GM21737 (cell line): ENCODE measurements at regions not wholly inside any gene's neighbourhood (a gene's known extent, or its start where the extent isn't known, plus 50 kb on each side); places are given as distances from the start of the nearest gene placed in this dataset.

Source experiments
- ATAC-seq: cut with Tn5 transposase; IDR thresholded peaks from one replicate; pipeline ENCODE4 v1.9.1; 2021; ENCODE audit warnings: mild to moderate bottlenecking, moderate library complexity; ENCODE audit not compliant: unreplicated experiment

DNA sequence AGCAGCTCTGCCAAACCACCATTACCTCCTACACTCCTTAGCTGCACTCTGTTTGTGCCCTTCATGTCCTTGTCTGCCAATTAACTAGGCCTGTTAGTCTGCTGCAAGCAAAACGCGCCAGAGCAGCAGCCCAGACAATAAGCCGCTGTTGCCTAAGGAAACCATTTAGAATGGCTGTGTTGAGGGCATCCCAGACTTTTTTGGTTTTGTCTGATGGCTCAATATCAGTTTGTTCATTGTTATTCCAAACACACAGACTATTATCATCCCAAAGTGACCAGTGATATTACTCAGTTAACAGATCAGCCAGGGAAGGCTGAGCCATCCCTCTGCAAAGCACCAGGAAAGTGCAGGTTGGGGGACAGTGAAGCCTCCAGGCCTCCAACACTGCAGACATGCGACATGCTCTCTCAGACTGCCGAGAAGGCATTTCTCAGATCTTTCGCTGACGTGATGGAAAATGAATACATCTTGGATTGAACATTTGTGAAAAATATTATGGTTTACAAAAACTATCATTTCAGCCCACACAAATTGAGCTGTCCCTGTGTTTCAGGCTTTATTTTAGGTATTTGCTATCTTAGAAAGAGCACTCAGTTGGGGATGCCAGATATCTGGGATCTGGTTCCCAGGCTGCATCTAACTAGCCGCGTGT lies 182.0 kb upstream of the HNRNPA3 start:
- ATAC-seq = no peak

DNA sequence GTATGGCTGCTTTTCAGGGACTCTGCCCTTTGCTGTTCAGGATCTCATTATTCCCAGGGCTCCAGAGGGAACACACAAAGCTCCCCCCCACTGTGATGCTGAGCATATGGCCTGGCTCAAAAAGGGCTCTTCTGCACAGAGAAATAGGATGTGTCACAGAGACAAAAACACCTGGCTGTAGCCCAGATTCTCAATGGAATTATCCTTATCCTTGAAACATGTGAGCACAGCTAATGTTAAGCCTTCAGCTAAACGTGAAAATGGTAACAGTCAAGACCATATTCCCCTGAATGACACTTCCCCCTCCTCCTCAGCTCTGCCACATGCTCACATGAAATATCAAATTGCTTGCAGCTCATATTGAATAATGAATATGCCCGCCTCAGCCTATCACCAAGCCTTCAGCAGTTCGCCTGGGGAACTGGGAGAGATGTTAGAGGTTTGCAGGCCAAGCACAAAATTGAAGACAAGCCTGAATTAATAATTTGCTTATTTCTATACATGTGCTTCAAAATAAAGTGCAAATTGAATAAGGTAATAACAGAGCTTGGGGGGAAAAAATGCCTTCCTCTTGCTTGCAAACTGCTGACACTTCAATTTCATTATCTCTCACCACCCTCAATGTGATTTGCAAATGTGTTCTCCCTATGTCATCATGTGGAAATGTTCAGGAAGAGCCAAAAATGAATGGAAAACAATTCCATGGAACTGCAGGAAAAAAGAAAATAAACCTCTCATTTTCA lies 181.0 kb upstream of the HNRNPA3 start:
- ATAC-seq = no peak

DNA sequence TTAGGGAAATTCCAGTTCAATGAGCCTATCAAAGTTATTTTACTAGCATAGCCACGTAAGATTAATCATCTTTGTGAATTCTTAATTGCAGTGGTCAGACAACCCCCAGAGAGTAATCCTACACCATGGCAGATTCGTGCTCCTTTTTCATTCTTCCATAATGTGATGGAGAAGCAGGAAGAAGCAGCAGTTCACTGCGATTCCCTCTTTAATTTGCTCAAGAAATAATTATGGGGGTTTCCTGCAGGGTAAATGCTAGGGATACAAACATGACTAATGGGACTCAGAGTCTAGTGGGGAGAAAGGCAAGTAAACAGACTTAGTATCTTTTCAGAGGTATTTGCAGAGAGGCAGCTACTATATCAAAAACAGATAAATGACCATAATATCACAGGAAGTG lies 175.8 kb upstream of the HNRNPA3 start:
- no peak for ATAC-seq

DNA sequence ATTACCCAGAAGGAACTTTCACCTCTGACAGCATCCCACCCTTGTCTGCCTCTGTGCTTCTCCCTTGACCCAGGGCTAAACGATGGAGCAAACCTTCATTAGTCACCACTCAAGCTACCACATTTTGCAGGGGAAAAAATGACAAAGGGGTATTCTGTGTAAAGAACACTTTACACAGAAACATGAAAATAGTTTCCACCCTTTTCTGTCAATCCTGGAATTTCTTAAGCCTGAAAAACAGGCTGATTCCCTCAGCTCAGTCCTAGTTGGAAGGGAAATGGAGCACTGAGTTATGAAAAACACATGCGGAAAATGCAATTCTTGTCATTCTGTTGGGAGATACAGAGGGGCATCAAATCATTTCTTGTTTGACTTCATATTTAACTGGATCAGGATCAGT lies 175.0 kb upstream of the HNRNPA3 start:
- ATAC-seq = no peak

DNA sequence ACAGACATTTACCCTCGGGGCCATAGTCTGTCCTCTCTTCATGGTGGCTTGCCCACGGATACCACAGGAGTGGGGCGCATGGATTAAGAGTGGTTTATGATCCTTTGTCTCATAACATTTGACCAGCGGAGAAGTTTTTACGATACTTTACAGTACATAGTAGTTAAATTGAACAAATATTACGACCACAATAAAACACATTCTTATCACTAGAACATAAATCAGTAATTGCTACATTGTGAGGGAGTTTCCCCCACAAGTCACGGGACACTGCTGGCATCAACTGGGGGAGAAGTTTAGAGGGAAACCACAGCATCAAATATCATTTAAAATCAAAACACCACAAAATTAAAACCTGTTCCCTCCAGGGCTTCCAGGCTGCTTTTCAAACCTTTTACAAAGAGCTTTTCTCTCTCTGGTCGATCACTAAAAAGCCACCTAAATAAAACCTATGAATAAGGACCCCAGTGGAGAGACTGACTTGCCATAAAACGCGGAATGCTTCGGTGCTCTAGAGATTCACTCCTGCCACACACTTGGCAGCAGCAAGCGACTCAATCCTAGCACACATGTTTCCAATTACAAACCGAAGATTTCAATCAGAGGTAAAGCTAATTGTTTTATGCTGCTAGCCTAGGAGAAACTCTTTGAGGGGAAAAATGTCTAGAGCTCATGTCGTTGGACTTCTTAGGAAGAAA lies 173.7 kb upstream of the HNRNPA3 start:
- ATAC-seq = no peak

DNA sequence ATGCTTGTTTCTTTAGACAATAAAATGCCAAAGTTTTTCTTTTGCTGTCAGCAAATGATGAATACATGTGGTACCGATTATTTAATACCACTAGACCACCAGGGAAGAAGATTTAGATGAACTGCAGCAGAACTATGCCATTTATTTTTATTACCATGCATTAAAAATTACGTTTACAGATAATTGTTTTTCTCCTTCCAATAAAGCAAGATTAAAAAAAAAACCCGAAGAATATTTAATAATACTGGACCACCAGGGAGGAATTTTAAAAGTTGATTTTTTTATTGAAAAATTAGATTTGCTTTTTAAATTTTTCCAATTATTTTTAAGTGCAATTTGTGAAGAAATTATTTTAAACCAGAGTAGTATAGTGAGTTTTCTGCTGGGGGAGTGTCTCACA lies 170.3 kb upstream of the HNRNPA3 start:
- ATAC-seq = no peak

DNA sequence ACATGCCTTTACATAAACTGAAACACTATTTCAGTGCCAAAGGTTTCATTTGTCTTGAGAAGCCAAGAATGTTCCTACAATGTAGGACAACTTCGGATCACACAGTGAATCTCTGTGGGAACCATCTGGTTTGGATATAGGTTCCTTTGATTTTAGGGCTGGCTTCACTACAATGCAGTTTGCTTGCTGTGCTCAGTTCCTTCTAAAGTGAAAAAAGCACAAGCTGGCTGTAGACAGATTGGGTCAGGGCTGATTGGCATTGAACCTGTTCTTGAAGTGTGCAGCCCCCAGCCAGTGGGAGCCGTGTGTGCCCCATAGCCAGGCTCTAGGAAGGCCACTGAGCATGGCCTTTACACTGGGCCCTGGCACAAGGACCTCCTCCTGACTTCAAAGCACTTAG lies 167.9 kb upstream of the HNRNPA3 start:
- no peak for ATAC-seq

DNA sequence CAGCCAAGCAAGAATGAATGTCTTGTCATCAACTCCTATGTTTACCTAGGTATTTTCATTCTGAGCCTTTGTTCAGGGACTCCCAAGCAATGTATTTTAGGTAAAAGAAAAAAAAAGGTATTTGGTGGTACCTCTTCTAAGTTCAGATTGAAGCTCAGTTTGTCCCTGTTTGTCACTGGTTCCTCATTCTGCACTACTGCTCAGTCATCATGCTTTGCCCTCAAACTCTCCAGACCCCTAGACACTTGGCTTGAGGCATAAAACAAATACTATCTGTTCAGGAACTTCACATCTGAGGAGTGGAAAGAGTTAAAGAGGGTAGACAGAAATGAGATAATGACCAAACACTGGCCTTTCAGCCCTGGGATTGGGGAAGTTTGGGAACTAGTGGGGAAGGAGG lies 163.6 kb upstream of the HNRNPA3 start:
- no peak for ATAC-seq

DNA sequence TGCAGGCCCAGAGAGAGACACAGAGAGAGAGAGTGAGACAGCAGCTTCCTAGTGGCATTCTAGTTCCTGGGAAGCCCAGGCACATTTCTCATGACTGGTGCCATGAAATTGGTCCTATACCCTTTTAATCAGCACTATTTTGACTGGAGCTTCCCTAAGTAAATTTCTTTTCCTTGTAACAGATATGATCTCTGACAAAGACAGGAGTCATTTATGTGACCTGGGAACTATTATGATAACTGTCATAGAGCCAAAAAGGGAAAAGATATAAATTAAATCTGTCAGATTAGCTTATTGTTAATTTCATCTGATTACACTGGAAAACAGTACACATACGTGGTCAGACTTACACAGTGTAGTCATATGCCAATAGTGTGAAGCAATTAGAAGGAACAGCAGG lies 161.3 kb upstream of the HNRNPA3 start:
- ATAC-seq = no peak

DNA sequence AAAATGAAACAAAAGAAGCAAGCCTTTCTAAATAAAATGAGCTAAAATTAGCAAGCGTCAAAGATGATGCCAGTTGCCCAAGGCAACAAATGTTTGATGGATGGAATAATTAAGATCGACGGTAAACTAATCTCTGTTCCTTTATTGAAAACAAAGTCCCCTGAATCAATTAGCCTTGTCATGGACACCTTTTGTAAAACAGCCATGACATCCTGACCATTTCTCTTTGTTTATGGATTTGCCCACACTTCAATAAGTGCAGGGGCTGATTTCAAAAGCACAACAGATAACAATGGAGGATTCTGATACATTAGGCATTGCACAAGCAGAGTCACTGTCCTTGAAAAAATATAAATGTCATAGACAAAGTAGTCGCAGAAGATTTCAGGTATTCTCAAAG lies 160.1 kb upstream of the HNRNPA3 start:
- ATAC-seq = no peak

DNA sequence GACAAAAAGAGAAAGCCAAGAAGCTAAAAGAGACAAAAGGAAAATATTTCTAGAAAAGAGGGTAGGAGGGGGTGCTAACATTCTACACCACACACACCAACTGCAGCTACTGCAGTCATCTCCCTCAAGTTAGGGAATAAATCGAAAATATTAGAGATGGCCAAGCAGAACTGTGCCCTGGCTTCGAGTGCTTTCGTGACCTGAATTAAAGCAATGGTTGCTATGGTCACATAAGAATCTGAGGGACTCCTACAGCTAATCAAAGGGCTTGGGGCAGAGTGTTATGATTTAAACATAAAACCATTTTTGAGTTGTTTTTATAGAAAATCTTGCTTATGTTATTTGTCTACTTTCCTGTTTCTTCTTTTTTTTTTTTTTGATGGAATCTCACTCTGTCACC lies 159.6 kb upstream of the HNRNPA3 start:
- ATAC-seq = no peak

DNA sequence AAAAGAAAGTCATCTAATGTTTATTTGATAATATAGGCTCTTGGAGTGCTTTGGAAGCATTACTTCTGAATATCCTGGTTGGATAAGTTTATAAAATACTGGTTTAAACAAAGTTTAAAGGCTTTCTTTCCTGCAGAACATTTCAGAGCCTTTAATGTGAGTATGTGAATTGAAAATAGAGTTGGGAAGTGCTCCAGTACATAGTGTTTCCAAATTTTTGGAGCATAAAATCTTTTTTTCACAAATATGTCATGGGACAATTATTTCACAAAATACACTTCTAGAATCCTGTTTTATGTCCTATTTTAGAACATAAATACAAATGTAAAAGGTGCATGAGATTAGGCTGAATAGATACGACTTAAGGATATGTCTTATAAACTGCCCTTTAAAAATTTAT lies 158.9 kb upstream of the HNRNPA3 start:
- ATAC-seq = no peak

DNA sequence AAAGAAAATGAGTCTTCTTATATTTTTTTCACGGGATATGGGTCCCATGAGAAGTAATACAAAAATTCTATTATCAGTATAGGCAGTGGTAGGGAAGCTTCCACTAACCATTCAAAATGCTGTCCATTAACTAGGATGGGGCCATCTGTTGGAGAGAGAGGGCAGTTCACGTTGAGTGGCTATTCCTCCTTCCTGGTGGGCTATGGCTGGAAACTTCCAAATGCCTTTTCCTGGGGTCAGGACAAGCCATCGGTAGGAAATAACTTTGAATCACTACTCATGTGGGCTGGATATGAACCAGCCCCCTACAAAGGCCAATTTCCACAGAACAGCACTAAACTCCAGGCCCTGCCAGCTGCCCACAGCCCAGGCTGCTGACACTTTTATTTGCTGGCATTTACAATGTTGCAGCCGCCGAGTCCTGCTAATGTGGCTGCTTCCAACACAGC lies 156.1 kb upstream of the HNRNPA3 start:
- ATAC-seq = no peak

DNA sequence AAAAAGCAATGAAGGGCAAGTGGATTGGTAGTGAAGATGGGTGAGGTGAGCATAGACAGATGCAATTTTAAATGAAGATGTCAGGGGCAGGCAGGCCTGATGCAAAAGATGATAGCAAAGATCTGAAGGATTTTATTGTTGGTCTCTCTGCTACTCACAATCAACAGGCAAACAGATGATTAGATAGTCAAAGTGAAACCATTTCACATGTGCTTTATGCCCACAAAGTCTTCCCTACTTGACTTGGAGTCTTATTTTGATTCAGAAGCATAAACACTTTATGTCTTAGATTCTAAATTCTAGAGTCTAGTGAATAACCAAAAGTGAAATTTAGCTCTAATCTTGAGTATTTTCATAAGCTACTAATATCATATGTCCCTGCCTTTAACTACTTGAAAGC lies 153.8 kb upstream of the HNRNPA3 start:
- no peak for ATAC-seq

DNA sequence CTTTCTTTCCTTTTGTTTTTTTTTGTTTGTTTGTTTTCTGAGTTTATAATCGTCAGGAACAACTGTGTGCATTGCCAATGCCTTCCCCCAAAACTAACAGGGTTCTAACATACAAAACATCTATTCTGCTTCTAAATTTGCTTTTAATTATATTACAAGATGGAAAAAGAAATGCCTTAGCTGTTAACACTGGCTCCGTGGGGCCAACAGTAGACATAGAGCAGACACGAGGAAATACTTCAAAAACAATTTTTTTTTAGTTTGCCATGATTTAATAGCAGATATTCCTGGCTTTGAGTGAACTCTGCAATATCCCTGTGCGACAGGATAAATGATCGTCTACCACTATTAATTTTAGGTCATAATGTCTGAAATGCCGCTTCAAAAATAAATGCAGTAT lies 153.3 kb upstream of the HNRNPA3 start:
- ATAC-seq = no peak

DNA sequence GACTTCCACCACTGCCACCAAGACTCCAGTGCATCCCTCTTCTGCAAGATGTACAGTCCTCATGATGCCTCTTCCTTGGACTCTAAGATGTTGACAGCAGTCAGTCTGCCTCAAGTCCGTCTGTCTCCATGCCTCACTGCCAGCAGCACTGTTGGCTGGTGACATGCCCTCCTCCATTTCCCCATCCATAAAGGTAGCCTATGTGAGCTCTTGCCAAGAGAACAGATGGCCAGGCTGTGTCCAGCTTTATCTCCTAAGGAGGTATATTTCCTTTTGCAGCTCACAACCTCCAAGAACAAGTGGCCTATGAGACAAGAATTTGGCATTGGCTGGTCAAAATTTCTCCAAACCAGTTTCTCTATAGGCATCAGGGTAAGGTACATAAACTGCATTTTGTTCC lies 149.3 kb upstream of the HNRNPA3 start:
- ATAC-seq = no peak

DNA sequence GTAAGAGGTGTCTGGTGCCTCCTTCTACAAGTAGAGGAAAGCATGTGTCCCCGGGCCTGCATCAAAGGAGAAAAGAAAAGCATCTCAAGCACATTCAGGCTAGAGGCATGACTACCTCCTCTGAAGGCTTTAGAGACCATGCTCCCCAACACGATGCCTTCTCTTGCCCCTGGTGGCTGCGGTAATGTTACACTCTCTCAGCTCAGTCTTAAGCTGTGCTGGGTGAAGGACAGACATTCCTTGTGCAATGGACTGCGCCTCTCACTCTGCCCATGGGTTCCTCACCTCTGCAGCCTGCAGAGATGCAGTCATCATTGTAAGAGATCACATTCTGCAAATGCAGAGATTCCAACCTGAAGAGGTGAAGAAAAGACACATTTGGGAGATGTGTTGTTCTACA lies 148.2 kb upstream of the HNRNPA3 start:
- ATAC-seq = no peak

DNA sequence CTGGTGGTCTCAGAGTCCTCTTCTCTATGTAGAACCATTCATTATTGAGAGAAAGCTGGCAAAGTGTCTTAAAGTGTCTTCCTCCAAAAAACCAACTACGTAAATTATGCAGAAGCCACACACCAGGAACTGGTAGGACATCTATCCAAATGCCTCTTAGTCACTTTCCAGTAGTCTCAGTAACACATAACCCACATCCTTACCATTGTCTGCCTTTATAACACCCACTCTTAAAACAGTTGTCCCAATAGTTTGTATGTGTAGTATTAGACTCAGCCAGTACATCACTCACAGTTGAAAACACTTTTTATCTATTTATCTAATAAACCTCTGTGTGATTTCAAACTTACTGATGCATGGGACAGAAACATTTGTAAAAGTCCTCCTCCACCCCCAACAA lies 143.6 kb upstream of the HNRNPA3 start:
- no peak for ATAC-seq

DNA sequence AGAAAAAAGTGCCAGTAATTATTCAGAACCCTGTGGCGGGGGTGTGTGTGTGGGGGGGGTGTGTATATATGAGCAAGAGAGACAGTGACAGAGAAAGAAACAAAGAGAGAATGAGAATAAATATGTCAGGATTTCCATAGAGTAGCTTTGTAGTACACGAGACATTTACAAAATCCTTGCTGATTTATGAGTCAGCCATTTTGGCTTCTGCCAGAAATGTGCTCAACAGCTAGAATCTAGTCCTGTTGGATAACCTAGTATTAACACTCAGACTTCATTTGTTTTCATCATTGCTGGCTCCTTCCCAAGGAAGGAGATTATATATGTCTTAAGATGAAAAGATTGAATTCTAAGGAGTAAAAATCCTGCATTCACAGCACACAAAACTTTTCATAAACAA lies 140.5 kb upstream of the HNRNPA3 start:
- ATAC-seq = no peak

DNA sequence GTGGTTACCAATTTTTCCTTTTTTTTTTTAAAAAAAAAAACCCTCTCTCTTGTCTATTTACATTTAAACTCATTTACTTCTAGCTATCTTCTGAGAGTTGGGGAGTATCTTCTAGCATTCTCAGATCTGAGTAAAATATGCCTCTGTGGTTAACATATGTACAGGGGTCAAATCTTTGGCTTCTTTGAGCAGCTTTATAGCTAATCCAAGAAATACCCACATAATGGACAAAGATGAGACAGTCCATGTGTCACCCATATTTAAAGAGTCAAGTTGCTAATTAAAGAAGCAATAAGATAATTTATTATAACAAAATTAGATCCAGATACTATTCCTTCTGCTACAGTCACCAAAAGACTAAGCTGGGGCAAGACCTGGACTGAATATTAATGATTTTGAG lies 139.0 kb upstream of the HNRNPA3 start:
- no peak for ATAC-seq

DNA sequence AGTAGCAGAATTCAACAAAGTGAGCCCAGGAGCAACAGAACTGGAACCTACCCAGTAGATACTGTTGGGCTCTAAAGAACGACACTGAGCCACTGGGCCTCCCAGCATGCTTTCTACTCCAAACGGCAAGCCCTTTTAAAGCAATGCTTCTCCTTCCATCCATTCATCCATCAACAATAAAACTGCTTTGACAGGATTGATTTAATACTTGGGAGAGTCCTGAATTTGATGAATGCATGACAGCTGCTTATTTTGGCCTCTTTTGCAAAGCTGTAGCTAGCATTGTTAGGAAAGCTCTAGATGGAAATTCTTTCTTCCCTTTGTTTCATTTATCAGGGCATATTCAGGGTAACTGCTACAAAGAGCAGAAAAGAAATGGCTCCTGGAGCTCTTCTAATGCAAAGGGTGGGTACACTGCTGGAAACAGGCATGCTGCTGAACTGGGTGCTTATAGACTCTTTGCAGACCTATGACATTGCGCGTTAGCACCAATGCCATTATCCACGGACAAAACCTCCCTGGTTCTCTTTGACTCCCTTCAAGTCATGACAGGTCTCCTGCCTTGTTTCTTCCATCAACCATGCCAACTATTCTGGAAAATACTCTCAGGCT lies 138.4 kb upstream of the HNRNPA3 start:
- ATAC-seq = no peak

DNA sequence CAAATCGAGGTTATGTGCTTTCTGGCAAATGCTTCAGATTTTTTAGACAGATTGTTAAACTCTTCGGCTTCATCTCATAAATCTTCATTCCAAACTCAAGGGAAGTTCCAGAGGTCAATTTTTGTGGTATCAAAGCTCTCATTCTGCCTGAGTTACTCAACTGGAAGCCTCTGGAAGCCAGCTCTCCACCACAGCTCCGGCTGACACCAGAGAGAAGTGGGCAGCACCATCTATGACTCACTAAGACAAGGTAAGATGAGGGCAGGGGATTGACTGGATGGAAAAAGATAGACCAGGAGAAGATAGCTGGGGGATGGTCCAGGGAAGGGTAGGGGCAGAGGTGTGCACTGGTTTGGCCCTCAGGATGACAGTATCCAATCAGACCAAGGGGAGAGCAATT lies 137.3 kb upstream of the HNRNPA3 start:
- no peak for ATAC-seq
